Heart right ventricle (tissue), 16 donors: ENCODE measurements at regions not wholly inside any gene's neighbourhood (a gene's known extent, or its start where the extent isn't known, plus 50 kb on each side); places are given as distances from the start of the nearest gene placed in this dataset.

Experiments
- ATAC-seq, 8 donors: fragments of 200-7000 bp; cut with Tn5 transposase; one replicate each; pipeline ENCODE4 v1.9.1; 2020; ENCODE audit warnings: mild to moderate bottlenecking in 8 of 8, moderate library complexity in 8 of 8, moderate number of reproducible peaks in 1 of 8
- DNase-seq, 2 donors: peaks; one replicate each; pipeline ENCODE4 v3.0.0-alpha.2; 2020
- H3K27ac ChIP-seq, 10 donors: fragments of 200-600 bp; sonication (generic) in 2 of 10; one replicate each; pipeline versions ENCODE4 v1.5.0 to v1.8.0; 2020 to 2022; ENCODE audit warnings: mild to moderate bottlenecking in 3 of 10
- H3K27me3 ChIP-seq, 7 donors: fragments of 200-600 bp; one replicate each; pipeline ENCODE4 v1.8.0; 2021 to 2022; ENCODE audit warnings: mild to moderate bottlenecking in 2 of 7
- H3K36me3 ChIP-seq, 9 donors: fragments of 200-600 bp; sonication (generic) in 1 of 9; one replicate each; pipeline versions ENCODE4 v1.5.0 to v1.8.0; 2020 to 2022; ENCODE audit warnings: mild to moderate bottlenecking in 2 of 9
- H3K4me1 ChIP-seq, 9 donors: fragments of 200-600 bp; sonication (generic) in 1 of 9; one replicate each; pipeline versions ENCODE4 v1.5.0 to v1.8.0; 2020 to 2022; ENCODE audit warnings: mild to moderate bottlenecking in 4 of 9
- H3K4me3 ChIP-seq, 10 donors: fragments of 200-600 bp; sonication (generic) in 2 of 10; one replicate each; pipeline versions ENCODE4 v1.5.0 to v1.8.0; 2020 to 2022; ENCODE audit warnings: mild to moderate bottlenecking in 7 of 10, moderate library complexity in 2 of 10
- H3K9me3 ChIP-seq, 11 donors: fragments of 200-600 bp in 10 of 11; sonication (generic) in 2 of 11; one replicate each; pipeline versions ENCODE4 v1.5.0 to v1.8.0; 2013 to 2022; ENCODE audit warnings: mild to moderate bottlenecking in 2 of 11, control low read depth in 1 of 11, moderate library complexity in 1 of 11
- WGBS, 2 donors: extraction: QIAGEN DNeasy Blood & Tissue Kit; methylation state at CpG; one replicate each; pipeline ENCODE4 v1.1.7; 2013; ENCODE audit warnings: inconsistent platforms in 1 of 2; 5-methylcytosine and 5-hydroxymethylcytosine counted together
- intact Hi-C, 10 donors: fragments of 100-400 bp; cut with DNase I; formaldehyde crosslinking; loops; one replicate each; pipeline versions ENCODE4 v1.11.1 to v1.14.2; 2022
- TF ChIP-seq, protein P1 (sequence below), 9 donors: fragments of 200-600 bp; sonication (generic) in 2 of 9; IDR thresholded peaks; one replicate each; pipeline versions ENCODE4 v1.5.0 to v1.8.0; 2021 to 2022; ENCODE audit warnings: antibody characterized with exemption in 9 of 9, mild to moderate bottlenecking in 5 of 9, moderate library complexity in 1 of 9
- donor health status: Arrhythmogenic right ventricular cardiomyopathy.
- donor health status: ischemic (EF 13 %, LVEDD 7.1; RV severe dilation, severe dysfunction).
- donor health status: healthy with polysubstance abuse.
- donor health status: DM: no; HTN: yes; CAD: no.
- donor health status: DM: no; HTN: no; CAD: no.
- donor health status: ischemic (EF 25% LVEDD 6.9; RV normal size, moderate dysfunction).
- donor health status: ischemic (EF 25% LVEDD 5.7; RV mildly dilated, moderate dysfunction).
- donor health status: healthy.
- donor health status: DM: yes; HTN: yes; CAD: no.
- donor health status: Ischemic cardiomyopathy.
- donor health status: ischemic (EF 35%, LVEDD 5.7; RV mildly dilated, moderate dysfunction).
- donor health status: nonischemic (EF 11% LVEDD 7.7; RV severe dilation, severe dysfunction).
- donor health status: DM: yes; HTN: yes; CAD: no.
- donor health status: PGD.
- donor health status: ischemic (EF 29% LVEDD 5.4; RV normal size, mild dysfunction).
- donor health status: nonischemic (EF 23%, LVEDD 6.1; RV moderate dilation, normal function).

DNA sequence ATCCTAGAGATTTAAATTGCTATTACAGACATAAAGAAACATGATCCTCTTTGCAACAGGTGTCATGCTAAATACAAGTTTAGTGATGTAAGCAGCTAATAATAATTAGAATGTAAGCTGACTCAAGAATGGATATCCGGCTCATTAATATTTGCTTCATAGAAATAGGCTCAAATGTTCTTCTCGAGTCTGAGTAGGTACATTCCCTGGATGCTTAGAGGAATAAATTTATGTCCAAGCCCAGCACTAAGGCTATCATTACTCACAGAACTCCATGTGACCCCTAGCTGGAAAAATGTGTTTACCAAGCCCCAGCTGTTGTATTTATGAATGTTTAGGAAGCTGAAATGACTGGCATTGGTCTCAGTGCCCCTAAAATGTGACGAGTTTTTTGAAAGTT is 87.6 kb upstream of the TSPAN7 start:
- 84 to 92% methylated on average over 3 of the region's 3 CpGs for WGBS, 2 donors
- TF ChIP-seq, protein P1, sequence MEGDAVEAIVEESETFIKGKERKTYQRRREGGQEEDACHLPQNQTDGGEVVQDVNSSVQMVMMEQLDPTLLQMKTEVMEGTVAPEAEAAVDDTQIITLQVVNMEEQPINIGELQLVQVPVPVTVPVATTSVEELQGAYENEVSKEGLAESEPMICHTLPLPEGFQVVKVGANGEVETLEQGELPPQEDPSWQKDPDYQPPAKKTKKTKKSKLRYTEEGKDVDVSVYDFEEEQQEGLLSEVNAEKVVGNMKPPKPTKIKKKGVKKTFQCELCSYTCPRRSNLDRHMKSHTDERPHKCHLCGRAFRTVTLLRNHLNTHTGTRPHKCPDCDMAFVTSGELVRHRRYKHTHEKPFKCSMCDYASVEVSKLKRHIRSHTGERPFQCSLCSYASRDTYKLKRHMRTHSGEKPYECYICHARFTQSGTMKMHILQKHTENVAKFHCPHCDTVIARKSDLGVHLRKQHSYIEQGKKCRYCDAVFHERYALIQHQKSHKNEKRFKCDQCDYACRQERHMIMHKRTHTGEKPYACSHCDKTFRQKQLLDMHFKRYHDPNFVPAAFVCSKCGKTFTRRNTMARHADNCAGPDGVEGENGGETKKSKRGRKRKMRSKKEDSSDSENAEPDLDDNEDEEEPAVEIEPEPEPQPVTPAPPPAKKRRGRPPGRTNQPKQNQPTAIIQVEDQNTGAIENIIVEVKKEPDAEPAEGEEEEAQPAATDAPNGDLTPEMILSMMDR (IDR thresholded peaks at IDR 0.05): no peak
- Histone ChIP-seq H3K9me3 (peaks cover 0 to 5% (median 0%) of the 10 kb centered on the region in 11 donors), H3K27ac (no peak overlapping the region), H3K27me3 (peaks cover 0 to 19% (median 0%) of the 10 kb centered on the region in 7 donors), H3K4me1 (no peaks in the 10 kb centered on the region), H3K4me3 (no peak overlapping the region), H3K36me3 (no peaks in the 10 kb centered on the region)
- ATAC-seq (no peak), DNase-seq (no peak)
- intact Hi-C loops: no loop called here

DNA sequence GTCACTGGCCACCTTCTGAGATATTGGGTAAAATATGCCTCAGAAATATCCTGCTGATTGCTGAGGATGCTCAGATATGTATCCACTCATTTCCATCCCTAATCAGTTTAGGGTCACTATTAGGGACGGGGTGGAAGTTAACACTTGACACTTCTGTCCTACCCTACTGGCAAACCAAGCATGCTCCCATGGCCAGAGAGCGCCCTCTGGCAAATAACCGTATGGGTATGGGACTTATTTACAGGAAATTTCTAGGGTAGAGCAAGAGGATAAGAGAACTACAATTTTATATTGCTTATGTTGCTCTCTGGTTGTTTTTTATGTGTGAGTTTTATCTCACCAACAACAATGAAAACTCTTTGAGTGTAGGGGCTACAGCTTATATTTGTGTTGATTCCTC is 86.8 kb upstream of the TSPAN7 start:
- WGBS, 2 donors: 72 to 79% methylated on average over 3 of the region's 3 CpGs
- H3K4me3 ChIP-seq: no peak overlapping the region
- H3K27ac ChIP-seq: no peak overlapping the region
- H3K9me3 ChIP-seq: peaks cover 0 to 4% (median 0%) of the 10 kb centered on the region in 11 donors
- H3K27me3 ChIP-seq: peaks cover 0 to 25% (median 0%) of the 10 kb centered on the region in 7 donors
- H3K36me3 ChIP-seq: no peaks in the 10 kb centered on the region
- intact Hi-C loops: no loop called here
- TF ChIP-seq, protein P1 (IDR thresholded peaks at IDR 0.05): no peak
- DNase-seq (no peak), ATAC-seq (no peak)
- H3K4me1 ChIP-seq: no peaks in the 10 kb centered on the region

DNA sequence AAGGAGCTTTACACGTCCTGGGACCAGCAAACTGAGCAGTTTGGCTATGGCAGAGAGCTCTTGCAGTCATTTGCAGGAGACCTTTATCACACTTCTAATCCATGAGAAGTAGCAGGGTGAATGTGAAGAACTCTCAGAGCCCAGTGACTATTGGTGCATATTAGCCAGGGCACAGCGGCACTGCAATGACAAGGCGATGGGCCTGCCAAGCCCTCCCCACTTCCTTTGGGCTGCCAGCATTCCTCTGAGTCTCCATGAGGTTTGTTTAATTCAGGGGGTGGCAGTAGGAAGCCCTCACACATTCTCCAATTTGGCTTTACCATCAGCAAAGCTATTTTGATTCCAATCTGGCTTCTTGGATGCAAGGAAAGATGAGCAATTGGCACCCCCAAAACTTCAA is 79.2 kb upstream of the TSPAN7 start:
- intact Hi-C loops: no loop called here
- H3K4me3 ChIP-seq: no peak overlapping the region
- H3K4me1 ChIP-seq: no peaks in the 10 kb centered on the region
- no peak overlapping the region for H3K27ac ChIP-seq
- 90 to 95% methylated on average over 3 of the region's 3 CpGs for WGBS, 2 donors
- ATAC-seq (no peak), DNase-seq (no peak)
- TF ChIP-seq, protein P1 (IDR thresholded peaks at IDR 0.05): no peak
- peaks cover 0 to 40% (median 0%) of the 10 kb centered on the region in 7 donors for H3K27me3 ChIP-seq
- H3K36me3 ChIP-seq: no peaks in the 10 kb centered on the region
- no peaks in the 10 kb centered on the region for H3K9me3 ChIP-seq

DNA sequence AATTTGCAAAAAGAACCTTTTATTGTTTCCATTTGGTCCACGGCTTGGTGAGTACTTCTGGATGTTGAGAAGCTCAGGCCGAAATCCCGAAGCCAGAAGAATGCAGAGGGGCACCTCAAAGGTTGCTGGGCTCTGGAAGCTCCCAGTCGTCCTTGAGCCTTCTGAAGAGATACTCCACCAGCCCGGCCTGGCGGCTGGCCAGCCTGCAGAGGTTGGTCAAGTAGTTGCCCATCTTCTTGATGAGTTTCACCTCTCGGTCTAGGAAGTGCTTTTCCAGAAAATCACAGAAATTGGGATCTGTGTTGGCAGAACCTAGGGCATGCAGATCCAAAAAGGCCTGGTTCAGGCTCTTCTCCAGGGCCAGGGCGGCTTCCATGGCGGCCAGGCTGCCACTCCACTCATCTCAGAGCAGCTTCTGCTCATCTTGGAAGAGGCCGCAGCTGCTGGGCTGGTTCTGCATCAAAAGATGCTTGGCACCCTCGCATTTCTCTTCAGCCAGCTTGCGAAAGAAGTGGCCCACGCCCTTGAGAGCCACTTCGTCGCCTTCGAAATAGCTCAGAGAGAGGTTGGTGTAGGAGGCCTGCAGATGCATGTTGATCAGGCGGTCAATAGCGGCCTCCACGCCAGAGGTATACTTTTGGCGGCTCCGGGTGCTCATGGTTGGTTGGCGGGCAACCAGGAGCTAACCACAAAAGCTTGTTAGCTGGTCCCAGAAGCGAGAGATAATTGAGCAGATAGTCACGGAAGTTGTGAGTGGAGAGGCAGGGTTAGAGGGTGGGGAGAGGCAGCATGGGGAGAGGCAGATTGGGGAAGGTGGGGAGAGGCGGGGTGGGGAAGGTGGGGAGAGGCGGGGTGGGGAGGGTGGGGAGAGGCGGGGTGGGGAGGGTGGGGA is 76.5 kb upstream of the TSPAN7 start:
- Histone ChIP-seq H3K27me3 (peaks cover 0 to 54% (median 0%) of the 10 kb centered on the region in 7 donors), H3K36me3 (no peaks in the 10 kb centered on the region), H3K4me1 (no peaks in the 10 kb centered on the region), H3K27ac (no peak overlapping the region), H3K4me3 (no peak overlapping the region), H3K9me3 (no peaks in the 10 kb centered on the region)
- TF ChIP-seq, protein P1 (IDR thresholded peaks at IDR 0.05): no peak
- 95 to 97% methylated on average over 24 of the region's 27 CpGs for WGBS, 2 donors
- ATAC-seq (no peak), DNase-seq (no peak)
- intact Hi-C loops: no loop called here
